HCT116 (cell line): ENCODE measurements at regions not wholly inside any gene's neighbourhood (a gene's known extent, or its start where the extent isn't known, plus 50 kb on each side); places are given as distances from the start of the nearest gene placed in this dataset.

ENCODE experiments used
- ATAC-seq: fragments of 200-7000 bp; cut with Tn5 transposase; 2 replicates; pipeline ENCODE4 v1.9.1; 2020; ENCODE audit warnings: mild to moderate bottlenecking, moderate library complexity
- BruUV-seq: library from RNA; stranded (reverse); fragments of 400-500 nt; replicated peaks from 2 replicates; lab custom pipeline; 2021; lab: Mats Ljungman, UMichigan
- CTCF ChIA-PET: fragments of 300-600 bp; sonication (Branson Sonifier 250); formaldehyde crosslinking; loops from one replicate; lab custom pipeline; 2021; ENCODE audit warnings: antibody characterized with exemption; lab: Charles Lee
- POLR2A ChIA-PET: fragments of 300-600, 350-600 bp; sonication (Branson Sonifier 250); formaldehyde crosslinking; loops from one replicate; lab custom pipeline; 2021; ENCODE audit warnings: antibody characterized with exemption; lab: Charles Lee
- RAD21 ChIA-PET, 2 experiments: fragments of 300-600 bp; sonication (Branson Sonifier 250); formaldehyde crosslinking; loops; one replicate each; lab custom pipeline; 2023; ENCODE audit warnings: low total read pairs in 2 of 2; ENCODE audit not compliant: uncharacterized antibody in 2 of 2, unreplicated experiment in 2 of 2, low non-redundant PET in 1 of 2; lab: Charles Lee
- DNase-seq: peaks from one replicate; pipeline ENCODE4 v3.0.0-alpha.2; 2010; ENCODE audit warnings: low read depth, low spot score
- H2AFZ ChIP-seq: fragments of 200-600 bp; shearing (Covaris generic), sonication (generic); 2 replicates; pipeline ENCODE4 v1.6.1; 2017; ENCODE audit warnings: low read depth, mixed run types, mixed read lengths, antibody characterized with exemption, low read length; ENCODE audit not compliant: poor library complexity, severe bottlenecking
- H3K27ac ChIP-seq: 2 replicates; pipeline ENCODE4 v1.5.1; 2012; ENCODE audit warnings: low read depth, low read length
- H3K27me3 ChIP-seq: fragments of 200-600 bp; sonication (generic); 2 replicates; pipeline ENCODE4 v1.6.1; 2016; ENCODE audit warnings: mixed run types, low read length, mixed read lengths; ENCODE audit not compliant: insufficient read depth
- H3K36me3 ChIP-seq, 2 experiments: fragments of 200-500 bp in 1 of 2; fragments of 200-600 bp in 1 of 2; sonication (Bioruptor generic) in 1 of 2; sonication (generic) in 1 of 2; 2 replicates each; pipeline versions ENCODE4 v1.5.1 to v1.6.1; 2014 to 2016; ENCODE audit warnings: low read length in 2 of 2, inconsistent platforms in 1 of 2, mixed read lengths in 1 of 2, mixed run types in 1 of 2; ENCODE audit not compliant: insufficient read depth in 2 of 2, control insufficient read depth in 1 of 2
- H3K4me1 ChIP-seq, 2 experiments: fragments of 200-600 bp in 1 of 2; sonication (generic) in 1 of 2; 2 replicates each; pipeline versions ENCODE4 v1.5.1 to v1.6.1; 2012 to 2017; ENCODE audit warnings: low read length in 2 of 2, inconsistent platforms in 1 of 2, mild to moderate bottlenecking in 1 of 2, mixed read lengths in 1 of 2, mixed run types in 1 of 2, moderate library complexity in 1 of 2; ENCODE audit not compliant: insufficient read depth in 2 of 2, control insufficient read depth in 1 of 2
- H3K4me2 ChIP-seq: fragments of 200-600 bp; sonication (generic); 2 replicates; pipeline ENCODE4 v1.6.1; 2017; ENCODE audit warnings: mixed run types, low read length, mixed read lengths
- H3K4me3 ChIP-seq, 2 experiments: fragments of 200-600 bp in 1 of 2; sonication (generic) in 1 of 2; replicated peaks in 1 of 2; 2 replicates each; pipeline ENCODE4 v1.5.1; 2011 to 2016; ENCODE audit warnings: low read length in 2 of 2, control low read depth in 1 of 2, low read depth in 1 of 2, mild to moderate bottlenecking in 1 of 2, mixed read lengths in 1 of 2, mixed run types in 1 of 2
- H3K79me2 ChIP-seq: fragments of 200-600 bp; sonication (generic); 2 replicates; pipeline ENCODE4 v1.6.1; 2017; ENCODE audit warnings: mild to moderate bottlenecking, mixed run types, low read length, moderate library complexity, mixed read lengths; ENCODE audit not compliant: insufficient read depth
- H3K9ac ChIP-seq: fragments of 200-600 bp; sonication (generic); 2 replicates; pipeline ENCODE4 v1.6.1; 2016; ENCODE audit warnings: low read length, mixed read lengths
- H3K9me2 ChIP-seq: fragments of 200-600 bp; sonication (generic), shearing (Covaris generic); 2 replicates; pipeline ENCODE4 v1.6.1; 2017; ENCODE audit warnings: mixed run types, mild to moderate bottlenecking, moderate library complexity; ENCODE audit not compliant: insufficient read depth
- H3K9me3 ChIP-seq, 2 experiments: fragments of 200-500 bp in 1 of 2; fragments of 200-600 bp in 1 of 2; sonication (Bioruptor generic) in 1 of 2; sonication (generic) in 1 of 2; 2 replicates each; pipeline ENCODE4 v1.6.1; 2014 to 2017; ENCODE audit warnings: low read length in 2 of 2, mixed read lengths in 2 of 2, inconsistent platforms in 1 of 2, low read depth in 1 of 2, mild to moderate bottlenecking in 1 of 2, mixed run types in 1 of 2, moderate library complexity in 1 of 2; ENCODE audit not compliant: control insufficient read depth in 1 of 2, insufficient read depth in 1 of 2
- H4K20me1 ChIP-seq: fragments of 200-600 bp; sonication (generic), shearing (Covaris generic); 2 replicates; pipeline ENCODE4 v1.6.1; 2017; ENCODE audit warnings: mixed run types, mild to moderate bottlenecking, moderate library complexity; ENCODE audit not compliant: insufficient read depth
- CBX3 ChIP-seq: IDR thresholded peaks from 2 replicates; pipeline ENCODE4 v1.6.1; 2012; ENCODE audit warnings: low read depth
- CTCF ChIP-seq, 3 experiments: fragments of 200-600 bp in 1 of 3; sonication (generic) in 1 of 3; IDR thresholded peaks in 2 of 3; conservative IDR thresholded peaks in 1 of 3; 2 replicates each; pipeline ENCODE4 v1.5.1; 2012 to 2017; ENCODE audit warnings: low read depth in 2 of 3, low read length in 2 of 3, antibody characterized with exemption in 1 of 3, borderline replicate concordance in 1 of 3, control low read depth in 1 of 3, mild to moderate bottlenecking in 1 of 3, mixed read lengths in 1 of 3, mixed run types in 1 of 3, moderate library complexity in 1 of 3; ENCODE audit not compliant: insufficient read depth in 1 of 3
- ELF1 ChIP-seq: IDR thresholded peaks from 2 replicates; pipeline ENCODE4 v1.6.1; 2012; ENCODE audit warnings: low read depth, borderline replicate concordance
- EZH2 ChIP-seq: fragments of 200-600 bp; sonication (generic); IDR thresholded peaks from 2 replicates; pipeline ENCODE4 v1.6.1; 2017; ENCODE audit warnings: antibody characterized with exemption, mixed run types
- EZH2phosphoT487 ChIP-seq: fragments of 200-600 bp; IDR thresholded peaks from 2 replicates; pipeline ENCODE4 v1.6.1; 2018; ENCODE audit warnings: antibody characterized with exemption, borderline replicate concordance
- JUND ChIP-seq: IDR thresholded peaks from 2 replicates; pipeline ENCODE4 v1.6.1; 2012
- RAD21 ChIP-seq: IDR thresholded peaks from 2 replicates; pipeline ENCODE4 v1.6.1; 2012; ENCODE audit warnings: low read depth, mild to moderate bottlenecking
- REST ChIP-seq: IDR thresholded peaks from 2 replicates; pipeline ENCODE4 v1.6.1; 2012; ENCODE audit warnings: low read depth
- SP1 ChIP-seq: IDR thresholded peaks from 2 replicates; pipeline ENCODE4 v1.6.1; 2012; ENCODE audit warnings: low read depth
- ZFX ChIP-seq: fragments of 450-650 bp; IDR thresholded peaks from 2 replicates; pipeline ENCODE4 v1.6.1; 2017
- intact Hi-C: fragments of 100-400 bp; cut with micrococcal nuclease; formaldehyde crosslinking; loops from 2 replicates; pipeline ENCODE4 v1.10.0; 2022
- TF ChIP-seq, protein P1 (sequence below): IDR thresholded peaks from 2 replicates; pipeline ENCODE4 v1.6.1; 2012

GRCh38 chr6:118401325-118401975 lies 146.6 kb upstream of the PLN start:
- Histone ChIP-seq H3K4me1 (no peaks in the 10 kb centered on the region), H3K4me3 (no peak overlapping the region), H3K9me3 (no peaks in the 10 kb centered on the region), H3K9me2 (no peaks in the 10 kb centered on the region), H4K20me1 (no peaks in the 10 kb centered on the region), H3K79me2 (no peaks in the 10 kb centered on the region), H3K27ac (no peak overlapping the region), H3K9ac (no peak overlapping the region), H3K4me2 (no peak overlapping the region), H3K27me3 (no peaks in the 10 kb centered on the region), H2AFZ (no peak overlapping the region), H3K36me3 (no peaks in the 10 kb centered on the region)
- no TSS peak for BruUV-seq
- ChIA-PET RAD21 (no interaction called here), CTCF (no interaction called here), POLR2A (no interaction called here)
- no peak for ATAC-seq
- no peak for DNase-seq
- TF ChIP-seq ZFX (no peak), EZH2phosphoT487 (no peak), EZH2 (no peak), REST (no peak), RAD21 (no peak), SP1 (no peak), CTCF (IDR thresholded peaks at IDR 0.05 in 2 of 3, conservative IDR thresholded peaks at IDR 0.05 in 1 of 3; ENCODE audit: borderline replicate concordance in 1 of 3, insufficient read depth in 1 of 3, low read depth in 2 of 3, low read length in 2 of 3) (no peak), JUND (no peak), ELF1 (no peak), CBX3 (no peak)
- TF ChIP-seq, protein P1, sequence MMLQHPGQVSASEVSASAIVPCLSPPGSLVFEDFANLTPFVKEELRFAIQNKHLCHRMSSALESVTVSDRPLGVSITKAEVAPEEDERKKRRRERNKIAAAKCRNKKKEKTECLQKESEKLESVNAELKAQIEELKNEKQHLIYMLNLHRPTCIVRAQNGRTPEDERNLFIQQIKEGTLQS, result no peak
- intact Hi-C loops, result no loop called here
